GM18951 (cell line): ENCODE measurements at regions not wholly inside any gene's neighbourhood (a gene's known extent, or its start where the extent isn't known, plus 50 kb on each side); places are given as distances from the start of the nearest gene placed in this dataset.

ENCODE experiments used
- POLR2A ChIP-seq: IDR thresholded peaks from 4 replicates; pipeline ENCODE4 v1.6.1; 2011; ENCODE audit warnings: mild to moderate bottlenecking; ENCODE audit not compliant: insufficient read length, insufficient read depth; ENCODE audit errors: extremely low read depth
- in situ Hi-C: fragments of 300-500 bp; cut with MboI; formaldehyde crosslinking; loops from one replicate; pipeline ENCODE4 v1.12.0; 2022; ENCODE audit warnings: low sequenced_read_pairs, mixed read lengths, inconsistent platforms; ENCODE audit not compliant: unreplicated experiment

DNA sequence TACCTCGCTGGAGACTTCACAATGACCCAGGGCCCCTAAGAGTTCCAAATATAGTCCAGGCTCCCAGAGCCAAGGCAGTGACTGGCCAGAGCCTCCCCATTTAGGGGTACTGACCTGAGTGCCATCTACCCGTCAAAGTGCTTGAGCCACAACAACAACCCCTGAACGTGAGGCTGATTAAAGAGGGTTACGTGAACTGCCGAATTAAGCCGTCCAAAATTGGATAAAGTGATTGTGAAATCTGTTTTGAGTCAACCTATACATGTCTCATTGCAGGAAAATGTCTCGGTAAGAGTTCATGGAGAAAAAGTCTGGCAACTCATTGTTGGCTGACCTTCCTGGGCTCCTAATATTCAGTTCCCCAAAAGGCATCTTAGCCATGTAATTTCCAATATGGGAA, 116.3 kb downstream of the TTC32 start:
- TF ChIP-seq POLR2A: no peak
- in situ Hi-C loops: no loop called here

- in situ Hi-C loops: no loop called here
- no peak for TF ChIP-seq POLR2A
Measured at GRCh38 chr2:19784456-19784855, 117.3 kb downstream of the TTC32 start.

DNA sequence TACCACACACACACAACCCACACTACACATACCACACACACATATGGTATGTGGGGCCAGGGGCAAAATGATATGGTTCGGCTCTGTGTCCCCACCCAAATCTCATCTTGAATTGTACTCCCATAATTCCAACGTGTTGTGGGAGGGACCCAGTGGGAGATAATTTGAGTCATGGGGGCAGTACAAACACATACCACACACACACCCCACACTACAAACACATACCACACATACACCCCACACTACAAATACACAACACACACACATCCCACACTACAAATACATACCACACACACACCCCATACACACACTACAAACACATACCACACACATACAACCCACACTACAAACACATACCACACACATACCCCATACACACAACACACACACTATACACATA, 117.8 kb downstream of the TTC32 start:
- in situ Hi-C loops: no loop called here
- TF ChIP-seq POLR2A: no peak

GRCh38 chr2:19776941-19777514, 124.8 kb downstream of the TTC32 start:
- in situ Hi-C loops: no loop called here
- TF ChIP-seq POLR2A: no peak

DNA sequence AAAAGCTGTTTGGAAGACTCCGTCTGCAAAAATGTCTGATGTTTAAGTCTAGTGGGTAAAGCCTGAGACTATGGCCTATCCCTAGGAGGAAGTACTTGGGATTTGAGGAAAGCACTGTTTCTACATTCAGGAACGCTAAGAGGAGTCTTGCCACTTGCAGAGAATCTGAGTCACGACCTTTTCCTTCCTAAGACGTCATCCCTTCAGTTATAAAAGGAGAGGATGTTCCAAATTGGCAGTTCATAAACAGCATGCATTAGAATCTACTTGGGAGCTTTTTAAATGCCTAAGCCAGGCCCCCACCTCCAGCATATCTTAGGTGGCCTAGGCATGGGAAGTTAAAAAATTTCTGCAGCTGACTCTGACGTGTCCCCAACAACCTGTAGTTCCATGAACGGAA, 125.9 kb downstream of the TTC32 start:
- in situ Hi-C loops: no loop called here
- no peak for TF ChIP-seq POLR2A

- in situ Hi-C loops: no loop called here
- no peak for TF ChIP-seq POLR2A
Measured at GRCh38 chr2:19775315-19775714, 126.5 kb downstream of the TTC32 start.

- in situ Hi-C loops: no loop called here
- TF ChIP-seq POLR2A: no peak
Measured at GRCh38 chr2:19774805-19775176, 127.0 kb downstream of the TTC32 start.

- in situ Hi-C loops: no loop called here
- no peak for TF ChIP-seq POLR2A
Measured at GRCh38 chr2:19772981-19773380, 128.8 kb downstream of the TTC32 start.

DNA sequence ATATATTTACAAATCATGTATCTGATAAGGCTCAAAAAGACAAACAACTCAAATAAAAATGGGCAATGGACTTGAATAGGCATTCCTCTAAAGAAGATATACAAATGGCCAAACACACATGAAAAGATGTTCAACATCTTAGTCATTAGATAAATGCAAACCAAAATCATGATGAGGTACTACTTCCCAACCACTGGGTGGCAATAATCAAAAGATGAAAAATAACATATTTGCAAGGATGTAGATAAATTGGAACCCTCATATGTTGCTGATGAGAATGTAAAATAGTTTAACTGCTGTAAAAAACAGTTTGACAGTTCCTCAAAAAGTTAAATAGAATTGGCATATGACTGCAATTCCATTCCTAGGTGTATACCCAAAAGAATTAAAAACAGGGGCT, 132.3 kb downstream of the TTC32 start:
- in situ Hi-C loops: no loop called here
- TF ChIP-seq POLR2A: no peak

DNA sequence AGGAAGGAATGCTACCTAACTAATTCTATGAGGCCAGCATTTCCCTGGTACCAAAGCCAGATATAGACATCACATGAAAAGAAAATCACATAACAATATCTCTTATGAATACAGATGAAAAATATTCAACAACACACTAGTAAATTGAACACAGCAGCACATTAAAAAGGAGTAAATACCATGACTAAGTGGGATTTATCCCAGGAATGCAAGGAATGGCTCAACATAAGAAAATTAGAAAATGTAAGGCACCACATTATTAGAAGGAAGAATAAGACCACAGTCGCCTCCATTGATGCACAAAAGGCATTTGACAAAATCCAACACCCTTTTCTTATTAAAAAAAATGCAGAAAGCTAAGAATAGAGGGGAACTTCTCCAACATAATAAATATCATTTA, 133.9 kb downstream of the TTC32 start:
- TF ChIP-seq POLR2A: no peak
- in situ Hi-C loops: no loop called here

DNA sequence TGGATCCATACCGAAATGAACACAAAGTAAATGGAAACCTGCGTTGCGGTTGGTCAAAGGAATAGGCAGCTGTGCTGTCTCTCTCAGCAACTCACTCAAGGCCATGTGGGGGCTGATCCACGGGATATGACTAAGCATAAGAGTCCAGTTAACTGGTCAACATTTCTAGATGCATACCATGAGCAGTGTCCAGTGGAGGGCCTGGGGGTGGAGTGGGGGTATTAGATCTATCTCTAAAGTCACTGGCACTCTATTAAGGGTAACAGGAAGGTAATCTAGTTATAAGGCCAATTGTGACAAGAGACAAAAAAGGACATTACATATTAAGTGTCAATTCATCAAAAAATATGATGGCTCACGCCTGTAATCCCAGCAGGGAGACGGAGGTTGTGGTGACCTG, 136.8 kb downstream of the TTC32 start:
- in situ Hi-C loops: no loop called here

DNA sequence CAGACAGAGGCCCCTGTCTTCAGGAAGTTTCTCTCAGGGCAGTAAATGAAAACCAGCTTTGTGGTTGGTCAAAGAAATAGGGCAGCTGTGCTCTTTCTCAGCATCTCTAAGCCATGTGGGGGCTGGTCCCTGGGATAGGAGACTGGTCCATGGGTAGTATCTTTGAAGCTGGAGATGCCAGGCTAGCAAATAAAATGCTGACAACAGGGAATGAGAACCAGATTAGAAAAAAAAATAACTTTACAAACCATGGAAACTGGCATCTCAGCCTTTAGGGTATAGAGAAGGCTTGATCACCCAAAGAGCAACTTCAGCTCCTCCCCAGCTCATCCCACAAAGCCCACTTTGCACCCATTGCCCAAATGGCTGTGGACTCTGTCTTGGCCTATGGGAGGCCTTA, 138.1 kb downstream of the TTC32 start:
- in situ Hi-C loops: no loop called here
- no peak for TF ChIP-seq POLR2A

More for the DNA sequence above, 136.8 kb downstream of the TTC32 start:
- no peak for TF ChIP-seq POLR2A

GRCh38 chr2:19762959-19763605, 138.7 kb downstream of the TTC32 start:
- in situ Hi-C loops: no loop called here
- TF ChIP-seq POLR2A: no peak

- TF ChIP-seq POLR2A: no peak
- in situ Hi-C loops: no loop called here
Measured at GRCh38 chr2:19762142-19762541, 139.6 kb downstream of the TTC32 start.
